Mesenchymal stem cell (in vitro differentiated cells and primary cell): ENCODE measurements at regions not wholly inside any gene's neighbourhood (a gene's known extent, or its start where the extent isn't known, plus 50 kb on each side); places are given as distances from the start of the nearest gene placed in this dataset.
"Not testable (repeated sequence)": the region's sequence is repeated elsewhere in the genome, so short reads cannot be mapped to it uniquely, and the experiment has no call there.

Experiments used
- DNase-seq: peaks from one replicate; pipeline ENCODE4 v3.0.0-alpha.2; 2013
- H2AFZ ChIP-seq: one replicate; pipeline ENCODE4 v1.6.1; 2013; ENCODE audit warnings: low read depth, mild to moderate bottlenecking, control low read depth, inconsistent platforms, low read length, moderate library complexity
- H2AK5ac ChIP-seq: 2 replicates; pipeline ENCODE4 v1.6.1; 2013; ENCODE audit warnings: low read length, moderate library complexity, mild to moderate bottlenecking, inconsistent platforms; ENCODE audit not compliant: severe bottlenecking
- H2BK120ac ChIP-seq: one replicate; pipeline ENCODE4 v1.6.1; 2013; ENCODE audit warnings: low read depth, mild to moderate bottlenecking, inconsistent platforms, low read length, moderate library complexity
- H2BK12ac ChIP-seq, 2 experiments: one replicate each; pipeline ENCODE4 v1.6.1; 2013; ENCODE audit warnings: inconsistent platforms in 2 of 2, low read length in 2 of 2, mild to moderate bottlenecking in 2 of 2, moderate library complexity in 2 of 2, control low read depth in 1 of 2
- H2BK15ac ChIP-seq: one replicate; pipeline ENCODE4 v1.6.1; 2013; ENCODE audit warnings: mild to moderate bottlenecking, low read depth, inconsistent platforms; ENCODE audit not compliant: poor library complexity, severe bottlenecking
- H2BK5ac ChIP-seq: 2 replicates; pipeline ENCODE4 v1.6.1; 2013; ENCODE audit warnings: low read depth, mild to moderate bottlenecking, low read length, control low read depth, inconsistent platforms; ENCODE audit not compliant: poor library complexity, severe bottlenecking
- H3K14ac ChIP-seq, 2 experiments: one replicate each; pipeline ENCODE4 v1.6.1; 2013; ENCODE audit warnings: inconsistent platforms in 2 of 2, low read length in 2 of 2, control low read depth in 1 of 2, mild to moderate bottlenecking in 1 of 2, moderate library complexity in 1 of 2
- H3K18ac ChIP-seq, 2 experiments: one replicate each; pipeline ENCODE4 v1.6.1; 2013; ENCODE audit warnings: inconsistent platforms in 2 of 2, low read length in 2 of 2, control low read depth in 1 of 2, low read depth in 1 of 2, mild to moderate bottlenecking in 1 of 2
- H3K23ac ChIP-seq, 2 experiments: one replicate each; pipeline ENCODE4 v1.6.1; 2013; ENCODE audit warnings: inconsistent platforms in 2 of 2, low read length in 2 of 2, mild to moderate bottlenecking in 2 of 2, moderate library complexity in 2 of 2, control low read depth in 1 of 2
- H3K27ac ChIP-seq: 2 replicates; pipeline ENCODE4 v1.5.1; 2013; ENCODE audit warnings: mild to moderate bottlenecking, moderate library complexity, low read length, control low read depth, inconsistent platforms; ENCODE audit not compliant: poor library complexity, severe bottlenecking
- H3K27me3 ChIP-seq, 2 experiments: 2 replicates each; pipeline versions ENCODE4 v1.6.1 to v1.7.0; 2013; ENCODE audit warnings: low read length in 2 of 2, mild to moderate bottlenecking in 2 of 2, moderate library complexity in 2 of 2, control low read depth in 1 of 2, inconsistent platforms in 1 of 2; ENCODE audit not compliant: control insufficient read depth in 1 of 2, insufficient read depth in 1 of 2
- H3K36me3 ChIP-seq, 2 experiments: 2 replicates each; pipeline versions ENCODE4 v1.6.1 to v1.7.0; 2013; ENCODE audit warnings: low read length in 2 of 2, control low read depth in 1 of 2, inconsistent platforms in 1 of 2, low read depth in 1 of 2, mild to moderate bottlenecking in 1 of 2; ENCODE audit not compliant: insufficient read depth in 2 of 2, control insufficient read depth in 1 of 2
- H3K4ac ChIP-seq, 2 experiments: one replicate each; pipeline ENCODE4 v1.6.1; 2013; ENCODE audit warnings: inconsistent platforms in 2 of 2, low read length in 2 of 2, mild to moderate bottlenecking in 2 of 2, moderate library complexity in 2 of 2, control low read depth in 1 of 2, low read depth in 1 of 2
- H3K4me1 ChIP-seq: 2 replicates; pipeline ENCODE4 v1.6.1; 2013; ENCODE audit warnings: low read depth, low read length, control low read depth; ENCODE audit not compliant: control insufficient read depth, insufficient read depth
- H3K4me2 ChIP-seq: 2 replicates; pipeline ENCODE4 v1.6.1; 2013; ENCODE audit warnings: low read length, mild to moderate bottlenecking, inconsistent platforms; ENCODE audit not compliant: poor library complexity, severe bottlenecking
- H3K4me3 ChIP-seq, 2 experiments: 2 replicates each; pipeline versions ENCODE4 v1.5.1 to v1.7.0; 2013; ENCODE audit warnings: low read length in 2 of 2, mild to moderate bottlenecking in 2 of 2, control low read depth in 1 of 2, low read depth in 1 of 2; ENCODE audit not compliant: insufficient read depth in 1 of 2
- H3K79me1 ChIP-seq: replicated peaks from 2 replicates; pipeline ENCODE4 v1.6.1; 2013; ENCODE audit warnings: mild to moderate bottlenecking, control low read depth, low read length, inconsistent platforms; ENCODE audit not compliant: poor library complexity, severe bottlenecking
- H3K9ac ChIP-seq: 2 replicates; pipeline ENCODE4 v1.7.0; 2013; ENCODE audit warnings: mild to moderate bottlenecking, low read length, moderate library complexity
- H3K9me3 ChIP-seq: 2 replicates; pipeline ENCODE4 v1.7.0; 2013; ENCODE audit warnings: mild to moderate bottlenecking, low read length; ENCODE audit not compliant: control insufficient read depth
- H4K8ac ChIP-seq: one replicate; pipeline ENCODE4 v1.6.1; 2013; ENCODE audit warnings: inconsistent platforms, mild to moderate bottlenecking, low read length, moderate library complexity
- H4K91ac ChIP-seq: one replicate; pipeline ENCODE4 v1.6.1; 2013; ENCODE audit warnings: mild to moderate bottlenecking, low read length, inconsistent platforms
- WGBS: methylation state at CpG from one replicate; pipeline ENCODE4 v1.1.7; 2013; ENCODE audit warnings: mixed read lengths; 5-methylcytosine and 5-hydroxymethylcytosine counted together

- not testable (repeated sequence) for H3K36me3 ChIP-seq, H2BK15ac ChIP-seq, H3K4me1 ChIP-seq, H3K9me3 ChIP-seq, H2BK12ac ChIP-seq, H3K18ac ChIP-seq, H3K79me1 ChIP-seq, H2AK5ac ChIP-seq, H2BK5ac ChIP-seq, H3K27ac ChIP-seq, H3K4me3 ChIP-seq, H3K9ac ChIP-seq, H3K27me3 ChIP-seq, DNase-seq, H2BK120ac ChIP-seq, H3K23ac ChIP-seq, H3K14ac ChIP-seq, H3K4ac ChIP-seq, H4K8ac ChIP-seq, H2AFZ ChIP-seq, H4K91ac ChIP-seq, H3K4me2 ChIP-seq
- no CpG with 5 or more reads among the region's 7 CpGs for WGBS
Observed at GRCh38 chr16:33961536-33961935, 502.1 kb downstream of the TP53TG3F start.

- not testable (repeated sequence) for H3K4ac ChIP-seq, H2BK12ac ChIP-seq, H4K8ac ChIP-seq, H3K23ac ChIP-seq, H3K4me2 ChIP-seq, H2BK15ac ChIP-seq, H2AFZ ChIP-seq, H2AK5ac ChIP-seq, H3K14ac ChIP-seq, H3K27me3 ChIP-seq, DNase-seq, H3K4me1 ChIP-seq, H2BK5ac ChIP-seq, H4K91ac ChIP-seq, H2BK120ac ChIP-seq, H3K4me3 ChIP-seq, H3K9me3 ChIP-seq, H3K18ac ChIP-seq, H3K27ac ChIP-seq, H3K36me3 ChIP-seq, H3K79me1 ChIP-seq, H3K9ac ChIP-seq
- WGBS = no CpG with 5 or more reads among the region's 2 CpGs
Observed at GRCh38 chr16:33965534-33965933, 506.1 kb downstream of the TP53TG3F start.

DNA sequence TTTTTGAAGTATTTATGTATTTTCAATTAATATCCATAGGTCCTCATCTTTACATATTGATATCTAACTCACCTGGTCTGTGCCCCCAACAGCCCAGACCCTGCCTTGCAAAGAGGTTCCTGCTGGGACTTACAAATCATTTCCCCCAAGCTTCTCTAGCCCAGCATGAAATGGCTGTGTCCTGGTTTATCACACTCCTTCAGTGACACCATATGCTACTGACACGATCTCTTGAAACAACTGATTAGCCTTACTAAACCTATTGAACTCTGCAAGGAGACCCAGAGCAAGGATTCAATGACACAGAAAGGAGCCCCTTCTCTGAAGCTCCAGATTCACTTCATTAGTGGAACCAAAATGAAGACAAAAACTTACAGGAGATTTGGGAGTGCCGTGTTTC lies 507.4 kb downstream of the TP53TG3F start:
- H2AK5ac ChIP-seq, H3K9ac ChIP-seq, H4K8ac ChIP-seq, H3K36me3 ChIP-seq, H3K4me2 ChIP-seq, H2AFZ ChIP-seq, H2BK120ac ChIP-seq, H2BK15ac ChIP-seq, H3K4me3 ChIP-seq, H2BK5ac ChIP-seq, H3K23ac ChIP-seq, H3K4me1 ChIP-seq, H3K27me3 ChIP-seq, H3K4ac ChIP-seq, H3K9me3 ChIP-seq, H4K91ac ChIP-seq, H3K18ac ChIP-seq, DNase-seq, H3K79me1 ChIP-seq, H3K27ac ChIP-seq, H3K14ac ChIP-seq, H2BK12ac ChIP-seq: not testable (repeated sequence)
- no CpG with 5 or more reads among the region's 2 CpGs for WGBS

DNA sequence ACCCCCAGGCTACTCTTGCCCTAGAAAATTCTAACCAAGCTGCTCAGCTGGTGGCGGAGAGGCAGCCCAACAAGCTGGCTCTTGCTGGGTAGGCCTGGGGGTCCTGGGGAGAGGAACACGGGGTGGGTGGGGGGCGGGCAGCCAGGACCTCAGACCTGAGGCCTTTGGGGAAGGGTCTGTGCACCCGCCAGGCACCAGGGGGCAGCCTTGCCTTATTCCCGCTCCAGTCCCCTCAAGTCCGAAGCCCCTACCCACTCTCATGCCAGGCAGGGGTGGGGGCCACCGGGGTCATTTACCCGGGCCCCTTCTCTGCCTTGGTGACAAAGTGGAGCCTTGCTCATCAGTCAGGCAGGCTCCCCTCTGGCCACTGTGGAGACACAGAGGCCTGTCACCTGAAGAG lies 515.1 kb downstream of the TP53TG3F start:
- H3K18ac ChIP-seq, H4K8ac ChIP-seq, H3K23ac ChIP-seq, H3K4me3 ChIP-seq, H2AFZ ChIP-seq, H3K36me3 ChIP-seq, H3K79me1 ChIP-seq, H3K14ac ChIP-seq, H3K27ac ChIP-seq, H2BK12ac ChIP-seq, H3K9me3 ChIP-seq, H3K4ac ChIP-seq, H3K4me2 ChIP-seq, H2BK120ac ChIP-seq, H2AK5ac ChIP-seq, DNase-seq, H3K9ac ChIP-seq, H2BK5ac ChIP-seq, H3K27me3 ChIP-seq, H2BK15ac ChIP-seq, H3K4me1 ChIP-seq, H4K91ac ChIP-seq: not testable (repeated sequence)
- WGBS = no CpG with 5 or more reads among the region's 8 CpGs
